Pons (tissue), 1 donor: ENCODE measurements at regions not wholly inside any gene's neighbourhood (a gene's known extent, or its start where the extent isn't known, plus 50 kb on each side); places are given as distances from the start of the nearest gene placed in this dataset.

Experiments
- DNase-seq: peaks from one replicate; pipeline ENCODE4 v3.0.0-alpha.2; 2016; ENCODE audit warnings: low spot score

- DNase-seq: no peak
Observed at GRCh38 chr11:69413993-69414392, 67.5 kb upstream of the LINC01488 start.

DNA sequence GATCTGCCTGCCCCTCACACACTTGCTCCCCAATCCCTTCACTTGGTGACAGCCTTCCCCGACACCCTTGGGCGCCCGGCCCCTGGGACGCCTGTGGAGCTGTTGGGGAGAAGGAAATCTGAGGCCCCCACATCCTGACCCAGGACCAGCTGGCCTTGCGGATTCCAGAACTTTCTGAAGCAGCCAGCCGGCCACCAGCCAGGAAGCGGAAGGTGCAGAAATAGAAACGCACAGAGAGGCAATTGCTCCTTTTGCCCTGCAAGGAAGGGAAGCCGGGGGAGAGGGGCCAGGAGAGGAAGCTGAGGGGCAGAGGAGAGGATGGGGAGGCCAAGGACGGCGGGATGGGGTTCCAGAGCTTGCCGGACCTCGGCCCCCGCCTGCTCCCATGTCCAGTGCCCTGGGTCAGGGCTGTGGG, 66.7 kb upstream of the LINC01488 start:
- DNase-seq: peak; percentile 53

GRCh38 chr11:69415411-69416142, 65.9 kb upstream of the LINC01488 start:
- no peak for DNase-seq

DNA sequence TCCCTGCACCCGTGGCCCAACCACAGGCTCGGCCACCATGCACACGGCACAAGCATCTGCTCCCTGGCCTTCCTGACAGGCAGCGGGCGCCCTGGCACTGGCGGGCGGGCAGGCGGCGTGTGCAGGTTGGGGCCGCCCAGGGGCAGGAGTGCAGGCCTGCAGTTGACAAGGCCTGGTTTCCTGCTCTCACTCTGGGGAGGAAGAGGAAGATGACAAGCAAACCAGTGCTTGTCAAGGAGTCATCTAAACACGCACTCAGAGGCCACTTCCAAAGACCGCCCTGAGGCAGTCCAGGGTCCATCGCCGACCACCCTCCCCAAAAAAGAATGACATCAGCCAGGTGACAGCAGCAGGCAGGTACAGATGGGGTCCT, 65.3 kb upstream of the LINC01488 start:
- peak; percentile 22 for DNase-seq

DNA sequence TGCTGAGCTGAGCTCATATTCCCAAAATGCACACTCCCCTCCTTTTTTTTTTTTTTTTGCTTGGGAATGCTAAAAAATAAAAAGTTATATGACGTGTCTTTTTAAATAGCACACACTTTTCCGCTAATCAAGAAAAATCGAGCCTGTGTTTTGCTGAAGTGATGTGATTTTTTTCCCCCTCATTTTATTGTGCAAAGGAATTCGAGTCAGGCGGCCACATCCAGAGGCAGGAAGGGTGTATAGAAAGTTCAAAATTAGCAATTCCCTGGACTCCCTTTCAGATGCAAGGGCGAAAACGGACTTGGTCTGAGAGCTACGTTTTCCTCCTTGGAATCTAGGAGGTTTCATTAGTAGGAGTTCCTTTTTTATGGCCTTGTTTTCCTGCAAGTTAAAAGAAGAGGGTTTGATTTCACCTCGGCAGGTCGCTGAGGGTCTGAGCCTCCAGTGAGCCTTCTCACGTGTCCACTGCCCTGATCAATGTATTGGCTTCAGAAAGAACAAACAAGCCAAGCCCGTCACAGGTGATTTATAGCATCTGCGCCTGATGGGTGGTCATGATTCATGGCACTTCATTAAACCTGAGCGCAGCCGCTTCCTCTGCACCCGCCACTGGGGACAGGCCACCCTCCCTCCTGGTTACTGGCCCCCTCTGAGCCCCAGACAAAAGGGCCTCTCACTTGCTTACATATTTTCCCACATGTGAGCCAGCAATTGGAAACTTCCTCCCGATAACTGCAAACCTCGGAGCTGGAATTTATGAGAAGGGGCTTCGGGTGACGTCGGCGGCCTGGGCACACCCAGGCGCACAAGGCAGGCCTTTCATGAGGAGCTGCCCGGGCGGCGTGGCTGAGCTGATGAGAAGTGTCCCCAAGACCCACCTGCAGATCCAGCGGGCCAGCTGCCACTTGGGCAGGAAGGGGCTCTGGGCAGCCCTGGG, 64.4 kb upstream of the LINC01488 start:
- DNase-seq: no peak

DNA sequence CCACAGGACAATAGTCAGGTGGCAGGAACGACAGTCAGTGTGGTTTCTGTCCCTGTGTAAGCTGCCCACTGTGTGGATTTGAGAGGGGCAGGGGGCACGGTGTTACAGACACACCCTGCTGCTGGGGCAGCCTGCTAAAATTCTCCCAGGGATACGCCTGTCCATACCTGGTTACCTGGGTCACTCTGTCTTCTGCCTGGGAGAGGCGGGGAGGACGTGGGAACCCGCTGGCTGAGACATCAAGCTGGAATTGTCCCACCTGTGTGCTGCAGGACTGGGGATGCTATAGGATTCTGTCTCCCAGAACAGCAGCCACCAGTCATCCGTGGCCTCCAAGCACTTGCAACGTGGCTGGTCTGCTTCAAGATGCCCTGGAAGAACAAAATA, 63.8 kb upstream of the LINC01488 start:
- no peak for DNase-seq

DNA sequence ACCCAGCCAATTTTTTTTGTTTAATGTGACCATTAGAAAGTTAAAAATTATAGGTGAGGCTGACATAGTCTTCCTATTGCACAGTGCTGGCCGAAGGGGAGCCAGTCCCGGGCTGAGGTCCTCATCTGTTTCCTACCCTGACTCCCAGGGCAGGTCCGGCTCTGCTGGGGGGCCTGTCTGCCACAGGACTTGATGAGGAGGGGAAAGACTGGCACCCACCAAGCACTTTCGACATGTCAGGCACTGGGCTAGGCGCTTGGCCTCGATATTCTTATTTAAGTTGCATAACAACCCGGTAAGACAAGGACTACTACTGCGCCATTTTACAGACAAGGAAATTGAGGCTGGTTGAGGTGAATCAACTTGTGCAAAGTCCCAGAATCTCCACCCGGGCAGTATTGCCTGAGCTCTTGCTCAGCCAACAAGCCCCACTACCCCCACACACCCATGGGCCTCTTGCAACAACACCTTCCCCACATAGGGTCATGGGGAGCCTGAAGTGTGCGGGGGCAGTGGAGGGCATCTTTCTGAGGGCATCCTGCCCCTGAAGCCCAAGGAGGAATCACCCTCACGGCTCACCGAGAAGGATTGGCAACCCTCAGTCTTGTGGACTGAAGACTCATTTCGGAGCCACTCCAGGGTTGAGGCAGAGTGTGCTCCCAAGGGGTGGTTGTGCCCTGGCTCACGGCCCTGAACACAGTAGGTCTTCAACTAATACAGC, 62.7 kb upstream of the LINC01488 start:
- DNase-seq: no peak

- DNase-seq: no peak
Observed at GRCh38 chr11:69419662-69420395, 61.6 kb upstream of the LINC01488 start.

DNA sequence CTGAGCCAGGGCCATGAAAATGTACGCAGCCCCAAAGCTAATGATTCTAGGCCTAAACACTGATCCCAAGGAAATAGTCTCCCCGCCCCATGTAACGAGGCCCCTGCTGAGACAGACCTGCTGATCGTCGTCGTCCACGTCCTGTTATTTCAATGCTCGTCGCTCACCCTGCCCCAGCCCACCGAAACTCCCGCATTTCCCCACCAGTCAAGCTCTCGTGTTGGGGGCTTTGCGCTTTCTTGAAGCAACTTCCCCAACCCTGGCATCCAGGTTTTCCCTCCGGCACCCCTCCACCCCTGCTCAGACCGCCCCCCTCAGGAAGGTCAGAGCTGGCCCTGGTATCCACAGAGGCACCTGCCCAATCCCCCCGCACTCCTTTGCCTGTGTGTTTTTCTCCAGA, 58.8 kb upstream of the LINC01488 start:
- DNase-seq: no peak

DNA sequence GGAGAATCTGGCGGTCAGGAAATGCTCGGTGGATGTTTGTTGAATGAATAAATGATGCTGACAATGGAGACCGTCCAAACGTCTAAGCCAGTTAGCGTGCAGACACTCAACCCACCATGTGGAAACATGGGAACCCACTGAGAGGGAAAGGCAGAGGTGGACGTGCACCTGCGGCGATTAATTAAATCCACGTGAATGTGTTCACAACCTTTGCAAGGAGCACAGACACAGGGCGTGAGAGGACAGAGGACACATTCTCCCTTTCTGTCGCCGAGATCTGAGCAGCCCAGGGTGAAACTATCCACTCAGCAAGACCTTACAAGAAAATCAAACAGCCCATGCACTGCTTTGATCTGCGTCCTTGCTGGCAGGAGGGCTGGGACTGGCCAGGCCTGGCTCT, 58.3 kb upstream of the LINC01488 start:
- no peak for DNase-seq

- no peak for DNase-seq
Observed at GRCh38 chr11:69423611-69424385, 57.7 kb upstream of the LINC01488 start.

GRCh38 chr11:69424748-69425147, 56.7 kb upstream of the LINC01488 start:
- DNase-seq: no peak

DNA sequence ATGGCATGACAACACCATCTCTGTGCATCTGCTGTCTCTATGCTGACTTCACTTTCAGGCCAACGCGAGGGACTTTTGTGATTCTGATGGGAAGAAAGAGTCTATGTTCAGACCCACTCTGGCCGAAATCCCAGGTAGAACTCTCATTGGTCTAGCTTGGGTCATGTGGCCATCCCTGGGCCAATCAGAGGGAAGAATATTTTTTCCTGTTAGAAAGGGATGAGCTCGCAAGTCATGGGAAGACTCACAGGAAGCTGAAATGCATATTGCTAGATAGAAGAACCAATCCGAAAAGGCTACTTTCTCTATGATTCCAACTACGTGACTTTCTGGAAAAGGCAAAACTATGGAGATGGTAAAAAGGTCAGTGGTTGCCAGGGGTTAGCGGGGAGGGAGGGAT, 56.0 kb upstream of the LINC01488 start:
- DNase-seq: peak; percentile 39

DNA sequence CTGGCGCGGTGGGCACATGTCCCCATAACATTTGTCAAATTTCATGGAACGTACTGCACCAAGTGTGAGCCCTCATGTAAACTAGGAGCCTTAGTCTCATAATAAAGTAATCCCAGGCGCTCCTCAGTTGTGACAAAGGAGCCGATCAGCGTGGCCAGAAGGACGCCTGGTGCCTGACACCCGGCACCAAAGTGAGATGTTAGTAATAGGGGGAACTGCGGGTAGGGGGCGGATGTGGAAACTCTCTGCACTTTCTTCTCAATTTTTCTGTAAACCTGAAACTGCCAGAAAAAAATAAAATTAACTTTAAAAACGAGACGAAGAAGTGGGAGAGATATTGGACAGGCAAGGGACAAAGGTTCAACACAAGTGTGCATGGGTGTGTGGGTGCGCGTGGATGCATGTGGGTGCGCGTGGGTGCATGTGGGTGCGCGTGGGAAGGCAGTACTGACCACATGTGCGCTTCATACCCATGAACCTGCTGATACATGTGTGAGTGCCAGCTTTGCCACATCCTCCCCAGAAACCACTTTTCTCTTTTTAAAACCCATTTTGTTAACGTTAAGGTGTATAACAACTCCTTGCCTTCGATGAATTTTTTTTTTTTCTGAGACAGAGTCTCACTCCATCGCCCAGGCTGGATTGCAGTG, 55.4 kb upstream of the LINC01488 start:
- DNase-seq: no peak

DNA sequence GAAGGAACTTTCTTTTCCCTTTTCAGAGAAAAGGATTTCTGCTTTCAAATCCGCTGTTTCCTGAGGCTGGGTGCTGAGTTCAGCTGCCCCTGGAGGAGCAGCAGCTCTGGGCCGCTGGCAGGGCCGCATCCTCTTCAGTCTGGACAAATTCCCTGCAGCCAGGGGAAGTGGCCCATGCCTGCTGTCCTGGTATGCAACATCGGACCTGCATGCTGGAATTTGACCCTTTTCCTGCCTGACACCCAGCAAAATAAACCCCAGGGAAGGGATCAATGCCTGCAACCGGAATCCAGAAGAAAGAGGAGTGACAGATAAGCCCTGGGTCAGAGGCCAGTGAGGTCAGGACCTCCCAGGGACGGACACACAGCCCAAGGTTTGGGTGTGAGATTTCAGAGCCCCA, 54.1 kb upstream of the LINC01488 start:
- DNase-seq: peak; percentile 39

GRCh38 chr11:69427906-69428880, 53.3 kb upstream of the LINC01488 start:
- DNase-seq: no peak

- no peak for DNase-seq
Observed at GRCh38 chr11:69429716-69430491, 51.6 kb upstream of the LINC01488 start.

- no peak for DNase-seq
Observed at GRCh38 chr11:69430566-69430965, 50.9 kb upstream of the LINC01488 start.

DNA sequence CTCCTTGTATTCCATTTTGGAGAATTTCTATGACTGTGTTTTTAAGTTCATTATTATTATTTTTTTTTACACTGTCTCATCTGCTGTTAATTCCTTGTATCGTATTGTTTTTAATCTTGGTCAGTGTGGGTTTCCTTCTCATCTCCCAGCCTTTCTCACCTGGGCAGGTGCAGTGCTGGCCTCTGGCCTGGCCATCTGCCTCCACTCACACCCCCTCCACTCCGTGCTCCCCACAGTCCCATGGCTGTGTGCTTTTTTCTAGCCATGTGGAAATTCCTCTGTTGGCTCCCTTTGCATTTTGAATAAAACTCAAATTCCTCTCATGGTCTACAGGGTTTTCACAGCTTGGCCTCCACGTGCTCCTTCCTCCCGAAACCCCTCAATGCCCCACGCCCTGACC, 50.3 kb upstream of the LINC01488 start:
- DNase-seq: no peak
